ENCODE measurements at regions not wholly inside any gene's neighbourhood (a gene's known extent, or its start where the extent isn't known, plus 50 kb on each side); places are given as distances from the start of the nearest gene placed in this dataset.

DNA sequence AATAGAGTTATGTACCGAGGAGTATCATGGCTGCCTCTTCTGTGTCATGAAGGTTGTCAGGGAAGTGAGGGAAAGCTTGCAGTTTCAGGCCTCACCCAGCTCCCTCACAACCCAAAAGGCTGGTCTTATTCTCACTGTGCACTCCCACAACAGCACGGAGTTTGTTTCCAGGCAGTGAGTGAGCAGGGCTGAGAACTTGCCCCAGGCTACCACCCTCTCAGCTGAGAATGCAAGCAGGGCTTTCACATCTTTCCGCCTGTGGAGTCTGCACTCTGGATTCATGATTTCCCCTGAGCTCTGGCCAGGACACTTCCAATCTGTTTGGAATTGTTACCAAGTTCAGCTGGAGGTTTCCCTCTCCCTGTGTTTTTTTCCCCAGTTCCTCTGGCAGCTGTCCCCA, 2284.7 kb upstream of the PCDH20 start:
- no peak for DNase-seq

DNA sequence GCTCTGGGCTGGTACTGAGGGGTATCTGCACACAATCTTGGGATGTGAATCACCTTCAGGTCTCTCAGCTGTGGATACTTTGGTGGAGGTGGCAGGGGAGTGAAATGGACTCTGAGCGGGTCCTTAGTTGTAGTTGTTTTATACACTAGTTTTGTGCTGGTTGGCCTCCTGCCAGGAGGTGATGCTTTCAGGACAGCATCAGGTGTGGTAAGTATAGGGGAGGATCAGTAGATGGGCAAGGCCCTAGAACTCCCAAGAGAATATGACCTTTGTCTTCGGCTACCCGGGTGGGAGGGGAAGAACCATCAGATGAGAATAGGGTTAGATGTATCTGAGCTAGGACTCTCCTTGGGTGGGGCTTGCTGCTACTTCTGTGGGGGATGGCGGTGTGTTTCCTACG, 2284.3 kb upstream of the PCDH20 start:
- DNase-seq, result no peak

DNA sequence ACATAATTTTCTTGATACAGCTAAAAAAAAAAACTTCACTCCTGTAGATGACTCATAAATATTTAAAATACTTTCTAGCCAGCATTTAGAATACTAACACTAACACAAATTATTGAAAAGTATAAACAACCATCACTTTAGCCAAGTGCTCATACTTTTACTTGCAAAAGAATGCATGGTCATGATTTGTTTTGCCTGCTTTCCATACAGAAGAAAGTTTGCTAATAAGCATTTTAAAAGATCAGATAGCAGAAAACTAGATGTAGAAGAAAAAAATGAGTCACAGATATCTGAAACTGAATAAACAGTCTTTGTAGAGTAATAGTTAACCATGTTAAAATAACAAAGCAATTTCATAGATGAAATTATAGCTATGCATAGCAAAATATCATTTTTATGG, 2280.4 kb upstream of the PCDH20 start:
- DNase-seq, result no peak

DNA sequence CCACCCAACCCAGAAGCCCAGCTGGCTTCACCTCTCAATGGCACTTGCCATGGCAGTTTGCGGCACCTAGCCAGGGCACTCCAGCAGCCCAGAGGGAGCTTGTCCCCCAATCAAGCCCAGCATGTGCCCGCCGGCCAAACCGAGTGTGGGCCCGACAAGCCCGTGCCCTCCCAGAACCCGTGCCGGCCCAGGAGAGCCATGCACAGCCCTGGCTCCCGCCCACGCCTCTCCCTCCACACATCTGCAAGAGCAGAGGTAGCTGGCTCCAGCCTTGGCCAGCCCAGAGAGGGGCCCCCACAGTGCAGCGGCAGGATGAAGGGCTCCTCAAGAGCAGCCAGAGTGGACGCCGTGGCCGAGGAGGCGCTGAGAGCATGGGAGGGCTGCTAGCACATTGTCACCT, 2278.0 kb upstream of the PCDH20 start:
- no peak for DNase-seq

DNA sequence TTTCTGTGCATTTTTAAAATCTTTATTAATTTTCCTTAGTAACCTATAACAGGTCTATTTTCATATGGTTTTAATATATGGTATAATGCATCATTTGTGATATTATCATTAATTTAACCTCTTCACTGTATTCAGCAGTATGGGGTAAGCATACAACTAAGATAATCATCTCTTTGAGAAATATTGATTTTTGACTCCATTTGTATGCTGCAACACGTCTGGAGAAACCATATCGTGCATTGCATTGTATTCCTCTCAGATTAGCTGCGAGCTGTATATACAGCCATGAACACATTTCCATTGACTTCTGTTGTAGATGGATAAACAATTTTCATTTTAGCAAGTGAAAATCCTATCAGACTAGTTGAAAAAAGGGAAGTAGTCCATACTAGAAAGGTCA, 2275.8 kb upstream of the PCDH20 start:
- no peak for DNase-seq

DNA sequence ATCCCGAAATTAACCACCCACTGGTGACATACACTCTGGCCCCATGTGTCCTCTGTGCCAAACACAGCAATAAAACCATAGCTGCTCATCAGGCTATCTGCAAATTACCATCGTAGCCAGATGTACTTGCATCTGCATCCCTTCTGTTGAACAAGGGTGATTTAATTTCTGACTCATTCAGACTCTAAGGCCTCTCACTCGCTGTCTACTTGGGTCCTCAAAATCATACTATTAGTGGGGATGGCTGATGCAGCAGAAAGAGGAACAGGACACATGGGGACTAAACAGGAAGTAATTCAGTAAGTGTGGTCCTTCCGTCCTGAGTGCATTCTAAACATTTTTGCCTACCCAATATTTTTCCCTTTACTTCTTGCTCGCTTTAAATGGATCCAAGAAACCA, 2275.0 kb upstream of the PCDH20 start:
- no peak for DNase-seq

DNA sequence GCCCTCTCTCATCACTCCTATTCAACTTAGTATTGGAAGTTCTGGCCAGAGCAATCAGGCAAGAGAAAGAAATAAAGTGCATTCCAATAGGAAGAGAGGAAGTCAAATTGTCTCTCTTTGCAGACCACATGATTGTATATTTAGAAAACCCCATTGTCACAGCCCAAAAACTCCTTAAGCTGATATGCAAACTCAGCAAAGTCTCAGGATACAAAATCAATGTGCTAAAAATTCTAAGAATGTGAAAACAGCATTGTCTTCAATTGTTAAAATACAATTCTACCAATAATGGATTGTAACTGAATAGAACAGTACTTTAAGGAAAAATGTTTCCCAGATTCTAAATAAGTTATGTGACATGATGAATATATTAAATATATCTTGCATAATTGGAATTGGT, 2269.2 kb upstream of the PCDH20 start:
- no peak for DNase-seq

DNA sequence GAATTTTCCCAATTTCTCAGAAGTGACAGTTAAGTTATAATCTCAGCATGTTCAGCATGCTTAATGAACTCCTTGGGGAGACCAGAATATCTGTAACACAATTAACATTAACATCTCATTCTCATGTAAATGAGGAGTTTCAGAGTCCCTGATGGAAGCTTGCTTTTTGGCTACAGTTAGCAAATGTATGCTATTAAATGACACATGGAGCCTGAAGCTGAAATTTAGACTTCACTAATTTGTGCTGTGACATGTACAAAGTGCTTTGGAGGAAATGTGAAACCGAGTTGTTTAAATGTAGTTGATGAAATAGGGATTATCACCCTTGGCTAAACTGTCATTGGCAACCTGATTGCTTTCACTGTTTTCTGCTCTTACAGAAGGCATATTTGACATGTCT, 2265.1 kb upstream of the PCDH20 start:
- no peak for DNase-seq

DNA sequence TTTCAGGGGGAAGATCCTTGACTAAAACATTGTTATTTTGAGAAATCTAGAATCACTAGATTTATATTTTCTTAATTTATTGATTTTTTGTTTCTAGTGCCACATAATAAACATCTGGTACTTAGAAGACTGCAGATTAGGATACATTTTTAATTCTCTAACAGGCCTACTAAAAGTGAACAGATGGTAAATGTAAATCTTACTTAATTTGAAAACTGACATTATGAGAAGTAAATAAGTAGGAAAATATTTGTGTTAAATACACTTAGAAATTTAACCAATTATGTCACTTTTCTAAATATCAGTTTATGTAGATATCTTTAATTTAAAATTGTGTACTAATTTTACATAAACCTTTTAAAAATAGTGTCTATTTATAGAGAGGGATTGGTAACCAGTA, 2255.6 kb upstream of the PCDH20 start:
- no peak for DNase-seq

DNA sequence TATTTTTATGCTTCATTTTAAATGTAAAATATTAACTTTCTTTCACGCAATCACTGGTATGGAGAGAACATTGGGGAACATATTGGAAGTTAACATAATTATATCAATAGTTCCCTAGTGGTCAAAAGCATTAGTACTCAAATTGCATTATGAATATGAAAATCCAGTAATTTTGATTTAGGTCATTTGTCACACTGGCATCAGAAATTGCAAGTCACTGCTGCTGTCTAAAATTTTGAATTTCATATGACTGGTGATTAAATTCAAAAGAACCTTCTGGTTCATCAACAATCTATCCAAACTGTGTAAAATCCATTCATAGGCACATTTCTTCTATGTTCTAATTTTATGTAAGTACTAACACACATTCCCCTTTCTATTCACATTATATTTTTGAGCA, 2235.7 kb upstream of the PCDH20 start:
- DNase-seq, result no peak

DNA sequence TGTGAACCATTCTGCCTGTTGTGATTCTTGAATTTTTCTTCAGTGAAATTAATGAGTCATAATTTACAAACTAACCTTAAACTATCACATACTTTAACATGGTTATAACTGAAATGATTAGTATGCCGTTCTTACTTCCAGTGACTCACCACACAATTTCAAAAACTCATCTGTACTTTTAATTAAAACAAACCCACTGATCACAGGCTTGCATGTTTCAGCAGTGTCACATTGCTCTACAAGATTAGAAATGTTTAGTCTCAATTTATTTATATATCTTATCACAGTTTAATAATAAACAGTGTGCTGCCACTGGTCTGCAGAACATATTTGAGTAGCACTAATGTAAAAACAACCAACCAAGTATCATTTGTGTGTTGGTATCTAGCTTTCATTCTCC, 2227.9 kb upstream of the PCDH20 start:
- no peak for DNase-seq

DNA sequence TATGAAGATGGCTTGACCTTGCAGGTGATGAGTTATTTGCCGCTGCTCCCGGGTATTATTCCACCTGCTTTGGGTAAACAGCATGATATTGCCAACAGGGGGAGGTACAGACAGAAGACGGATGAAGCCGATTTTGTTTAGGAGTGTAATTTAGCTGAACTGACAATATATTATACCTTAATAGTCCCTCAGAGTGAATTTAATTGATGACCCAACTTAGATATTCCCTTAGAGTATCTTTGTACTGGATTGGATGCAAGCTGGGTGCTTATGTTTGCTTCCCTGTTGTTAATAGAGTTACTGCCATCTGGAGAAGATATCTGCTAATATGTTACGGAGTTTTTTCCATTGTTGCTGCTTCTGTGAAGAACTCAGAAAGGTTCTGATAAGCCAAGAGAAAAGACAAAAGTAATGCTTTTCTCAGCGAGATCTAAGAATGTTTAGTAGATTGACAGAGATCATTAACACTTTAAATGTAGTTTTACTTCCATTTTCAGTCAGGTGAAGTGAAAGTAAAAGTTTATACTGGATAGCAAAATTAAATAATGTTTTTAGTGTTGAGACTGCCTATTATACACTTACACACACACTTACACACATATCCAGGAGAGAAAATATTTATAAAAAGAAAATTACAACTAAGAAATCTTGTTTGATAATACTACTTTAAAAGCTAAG, 2220.8 kb upstream of the PCDH20 start:
- DNase-seq, result no peak

DNA sequence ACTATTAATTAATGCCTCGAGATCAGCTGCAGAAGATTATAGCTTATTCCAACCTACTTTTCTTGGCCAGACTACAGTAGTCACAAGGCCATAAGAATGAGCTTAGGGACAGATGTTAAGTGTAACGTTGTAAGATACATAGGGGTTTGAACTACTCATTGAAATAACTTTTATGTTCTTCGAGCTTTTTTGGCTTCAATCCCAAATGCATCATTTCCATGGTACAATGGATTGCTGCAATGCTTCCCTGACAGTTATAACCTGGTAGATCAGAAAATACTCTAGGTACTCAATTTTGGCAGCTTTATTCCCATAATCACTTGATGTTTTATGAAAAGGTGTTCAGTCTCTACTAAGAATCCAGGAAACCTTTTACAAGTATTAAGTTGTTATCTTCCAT, 2216.7 kb upstream of the PCDH20 start:
- DNase-seq, result no peak

DNA sequence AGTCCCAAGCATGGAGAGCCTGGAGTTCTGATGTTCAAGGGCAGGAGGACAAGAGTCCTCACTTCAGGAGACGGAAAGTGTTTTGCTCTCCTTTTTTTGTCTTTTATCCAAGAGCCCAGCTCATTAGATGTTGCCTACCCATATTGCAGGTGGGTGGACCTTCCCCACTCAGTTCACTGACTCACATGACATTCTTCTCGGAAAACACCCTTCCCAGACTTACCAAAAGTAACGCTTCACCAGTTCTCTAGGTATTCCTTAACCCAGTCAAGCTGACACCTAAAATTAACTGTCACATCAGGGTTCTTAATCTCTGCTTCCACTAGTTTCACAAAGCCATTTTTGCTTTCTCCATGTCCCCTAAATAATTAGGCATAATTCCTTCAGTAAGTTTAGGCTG, 2215.4 kb upstream of the PCDH20 start:
- DNase-seq, result no peak

DNA sequence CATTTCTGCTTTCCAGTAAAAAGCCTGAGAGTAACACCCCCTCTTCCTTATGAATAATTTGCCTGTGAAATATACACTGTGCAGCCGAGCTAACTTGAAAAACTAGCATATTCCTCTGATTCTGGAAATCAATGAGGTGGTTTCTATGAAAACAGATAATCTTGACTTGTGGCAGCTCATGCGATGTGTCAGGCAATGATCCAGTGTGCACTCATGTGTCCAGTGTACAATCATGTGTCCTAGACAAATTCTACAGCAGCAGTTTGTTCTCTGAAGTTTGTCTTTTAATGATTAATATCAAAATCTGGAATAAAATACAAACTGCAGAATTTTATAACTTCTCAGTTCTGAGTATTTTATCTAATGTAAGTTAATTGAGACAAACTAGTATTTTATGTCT, 2213.9 kb upstream of the PCDH20 start:
- DNase-seq, result no peak

DNA sequence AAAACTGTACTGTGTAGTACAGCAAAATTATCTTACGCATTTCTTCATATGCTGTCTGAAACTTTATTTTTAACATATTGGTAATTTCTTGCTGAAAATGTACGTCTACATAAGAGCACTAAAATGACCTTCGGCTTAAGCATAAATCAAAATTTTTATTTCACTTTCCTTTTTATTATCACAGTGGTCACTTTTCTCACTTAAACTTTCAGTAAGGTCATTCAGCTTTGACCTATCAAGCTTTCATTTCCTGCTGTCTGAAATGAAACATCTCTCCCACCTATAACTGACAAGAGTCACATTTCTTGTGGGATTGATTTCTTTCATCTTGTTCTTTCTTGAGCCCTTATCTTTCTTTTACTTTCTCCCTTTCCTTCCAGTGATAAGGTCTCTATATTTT, 2212.7 kb upstream of the PCDH20 start:
- no peak for DNase-seq

DNA sequence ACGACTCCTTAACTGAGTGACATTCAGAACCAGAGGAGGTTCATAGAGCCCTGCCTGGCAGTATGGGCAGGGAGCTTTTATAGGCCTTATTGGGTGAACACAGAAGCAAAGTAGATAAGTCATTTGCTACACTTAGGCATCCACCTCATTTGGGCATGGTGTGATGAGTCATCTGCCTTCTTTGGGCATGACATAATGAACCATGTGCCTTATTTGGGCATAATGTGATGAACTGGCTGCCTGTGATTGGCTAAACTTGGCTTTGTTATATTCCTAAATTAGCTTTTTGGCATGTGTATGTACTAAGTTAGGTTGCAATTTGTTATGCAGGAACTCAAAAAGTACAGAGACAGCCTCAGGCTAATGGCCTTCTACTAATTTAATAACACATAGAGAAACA, 2210.2 kb upstream of the PCDH20 start:
- DNase-seq, result no peak

DNA sequence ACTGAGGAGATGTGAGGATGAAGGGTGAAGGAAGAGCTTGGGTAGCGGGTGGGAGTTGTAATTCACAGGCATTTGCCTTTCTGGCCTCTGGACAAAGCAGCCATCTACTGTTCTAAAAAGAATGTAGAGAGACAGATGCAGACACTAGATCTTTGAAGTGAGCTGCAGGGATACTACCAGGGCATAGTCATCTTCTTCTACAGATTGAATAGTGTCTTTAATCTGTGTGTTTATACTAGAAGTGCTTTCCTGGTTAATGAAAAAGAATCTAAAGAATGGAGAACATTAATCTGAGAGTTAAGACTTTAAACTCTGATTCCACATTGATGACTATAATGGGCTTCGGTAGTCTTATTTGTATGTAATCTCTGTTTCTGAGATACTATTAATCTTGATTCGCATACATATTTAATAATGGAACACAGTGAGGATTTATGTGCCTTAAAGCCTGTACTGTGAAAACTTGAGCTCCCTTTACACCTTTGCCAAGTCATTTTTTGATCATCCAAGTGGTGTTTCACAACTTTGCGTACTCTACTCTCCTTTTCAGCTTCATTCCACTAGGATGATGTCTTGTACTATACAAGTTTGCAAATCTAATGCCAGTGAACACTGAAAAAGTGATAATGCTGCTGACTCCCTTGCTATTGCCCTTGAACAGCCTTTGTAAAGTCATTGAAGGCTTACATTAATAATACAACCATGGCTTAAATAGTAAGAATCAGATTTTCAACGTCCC, 2199.4 kb upstream of the PCDH20 start:
- no peak for DNase-seq

DNA sequence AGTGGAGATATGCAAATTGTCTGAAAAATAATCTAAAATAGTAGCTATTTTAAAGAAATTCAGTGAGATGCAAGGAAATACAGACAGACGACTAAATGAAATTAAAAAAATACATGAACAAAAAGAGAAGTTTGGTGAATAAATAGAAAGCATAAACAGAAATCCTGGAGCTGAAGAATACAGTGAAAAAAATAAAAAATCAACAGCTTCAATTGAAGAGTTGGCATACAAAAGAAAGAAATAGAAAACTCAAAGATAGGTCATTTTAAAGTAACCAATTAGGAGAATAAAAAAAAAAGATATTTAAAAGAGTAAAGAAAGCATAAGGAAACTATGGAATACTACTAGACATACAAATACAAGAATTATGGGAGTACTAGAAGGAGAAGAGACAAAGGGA, 2191.5 kb upstream of the PCDH20 start:
- no peak for DNase-seq

DNA sequence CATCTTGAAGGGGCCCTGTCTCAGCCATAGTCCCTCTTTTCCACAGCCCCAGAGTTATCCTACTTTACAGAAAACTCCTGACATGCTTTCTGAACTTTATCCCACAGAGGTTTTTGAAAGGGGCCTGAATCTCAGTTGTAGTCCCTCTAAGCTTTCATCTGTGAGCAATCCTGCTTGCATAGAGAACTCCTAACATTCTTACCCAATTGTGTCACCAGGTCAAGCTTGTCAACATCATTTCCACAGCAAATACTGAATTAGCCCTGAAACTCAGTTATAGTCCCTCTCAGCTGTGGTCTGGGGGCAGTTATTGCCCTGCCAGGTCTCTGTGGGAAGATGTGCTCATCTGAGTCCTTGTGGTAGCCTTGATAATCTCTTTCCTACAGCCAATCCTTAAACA, 2190.3 kb upstream of the PCDH20 start:
- no peak for DNase-seq

DNA sequence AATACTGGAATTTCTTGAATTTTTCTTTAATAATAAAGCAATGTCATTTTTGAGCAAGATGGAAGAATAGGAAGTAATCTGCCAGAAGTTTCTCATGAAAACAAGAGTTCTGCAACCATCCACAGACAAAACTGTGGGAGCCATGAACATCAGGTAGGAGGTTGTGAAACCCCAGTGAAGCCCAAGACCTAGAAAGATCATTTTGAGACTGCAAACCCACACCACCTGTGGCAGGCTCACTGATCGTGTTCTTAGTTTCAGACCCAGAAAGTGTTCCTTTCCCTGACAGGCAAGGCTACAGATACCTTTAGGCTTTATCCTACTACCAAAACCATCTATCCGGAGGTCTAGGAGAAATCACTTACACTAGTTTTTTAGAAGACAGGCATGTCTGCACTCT, 2189.8 kb upstream of the PCDH20 start:
- no peak for DNase-seq

DNA sequence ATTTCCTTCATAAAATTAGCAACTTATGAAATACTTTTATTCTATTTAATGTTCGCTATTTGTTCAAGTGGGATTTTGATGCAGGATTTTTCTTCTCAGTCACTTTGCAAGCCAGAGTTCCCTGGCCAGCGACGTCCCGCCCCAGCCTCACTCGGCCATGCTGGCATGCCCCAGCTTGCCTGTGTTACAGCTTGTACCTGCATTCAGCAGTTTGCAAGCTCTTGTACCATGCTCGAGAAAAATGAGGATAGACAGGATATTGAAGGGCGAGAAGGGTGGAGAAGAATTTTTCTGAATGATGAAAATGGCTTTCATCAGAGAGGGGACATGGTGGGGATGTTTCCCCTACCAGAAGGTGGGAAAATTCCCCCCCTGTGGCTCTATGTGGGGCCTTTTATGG, 2180.2 kb upstream of the PCDH20 start:
- DNase-seq, result no peak

DNA sequence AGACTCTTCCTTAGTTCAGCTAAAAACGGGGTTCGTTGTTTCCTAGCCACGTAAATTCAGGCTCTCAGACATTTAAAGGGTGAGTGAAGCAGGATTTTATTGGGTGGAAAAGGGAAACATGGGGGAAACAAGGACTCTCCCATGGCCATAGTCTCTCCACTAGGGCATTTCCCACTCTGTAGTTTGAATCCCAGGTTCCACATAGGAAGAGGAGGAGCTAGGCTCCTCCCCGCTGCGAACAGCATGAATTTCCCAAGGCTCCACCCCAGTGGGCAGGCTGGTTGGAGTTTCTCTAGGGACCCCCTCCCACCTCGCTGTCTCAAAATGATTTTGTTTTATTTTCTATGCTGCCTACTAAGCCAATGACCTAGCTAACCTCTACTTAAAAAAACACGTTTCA, 2170.8 kb upstream of the PCDH20 start:
- DNase-seq, result no peak

DNA sequence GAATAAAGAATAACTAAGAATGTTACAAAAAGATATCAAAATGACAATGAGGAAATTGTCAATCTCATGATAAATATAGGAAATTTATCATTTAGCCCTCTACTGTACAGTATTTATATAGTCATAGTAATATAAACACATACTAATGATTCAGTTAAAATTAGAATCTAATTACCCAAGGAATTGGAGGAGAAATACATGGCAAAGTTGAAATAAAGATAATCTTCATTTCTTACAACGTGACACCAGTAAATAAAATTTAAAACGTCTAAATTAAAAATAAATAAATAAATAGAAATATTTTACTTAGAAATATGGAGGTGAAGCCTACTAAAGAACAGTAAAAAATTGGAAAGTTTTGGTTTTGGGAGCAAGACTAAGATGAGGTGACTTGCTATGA, 2163.1 kb upstream of the PCDH20 start:
- no peak for DNase-seq

DNA sequence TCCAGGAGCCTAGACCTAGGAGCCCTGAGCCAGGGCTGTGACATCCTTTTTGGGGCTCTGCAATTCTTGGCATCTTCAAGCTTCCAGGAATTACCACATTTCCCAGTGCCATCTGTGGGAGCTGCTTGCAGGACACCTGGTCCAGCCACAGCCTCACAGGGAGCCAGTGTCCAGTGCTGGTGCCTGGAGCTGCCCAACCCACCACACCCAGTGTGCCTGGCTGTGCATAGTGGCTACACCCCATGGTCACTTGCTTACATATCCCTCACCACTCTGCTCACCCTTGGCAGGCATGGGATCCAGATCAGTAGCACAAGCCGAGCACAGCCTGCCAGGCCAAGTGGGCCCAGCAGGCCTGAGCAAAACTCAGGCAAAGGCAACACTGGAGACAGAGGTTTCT, 2151.4 kb upstream of the PCDH20 start:
- DNase-seq, result no peak

All from activated T-cell treated with anti-CD3 and anti-CD28 coated beads, Interleukin-2, amount 50 U/mL, for 48 hours (primary cell).